H1 (cell line): ENCODE measurements at regions not wholly inside any gene's neighbourhood (a gene's known extent, or its start where the extent isn't known, plus 50 kb on each side); places are given as distances from the start of the nearest gene placed in this dataset.

Source experiments
- CHD1 ChIP-seq: IDR thresholded peaks from 2 replicates; pipeline ENCODE4 v1.6.1; 2012; ENCODE audit warnings: low read depth, low read length, improper control_type of control experiment
- HDAC6 ChIP-seq: IDR thresholded peaks from one replicate; pipeline ENCODE4 v1.7.1; 2012; ENCODE audit warnings: low read depth, mild to moderate bottlenecking, inconsistent platforms, low read length, moderate library complexity
- POLR2A ChIP-seq, 2 experiments: IDR thresholded peaks; 1 replicate in 1 of 2; 2 replicates in 1 of 2; pipeline ENCODE4 v1.6.1; 2011; ENCODE audit warnings: low read depth in 2 of 2, low read length in 2 of 2, mild to moderate bottlenecking in 2 of 2; ENCODE audit errors: control extremely low read depth in 1 of 2
- RBBP5 ChIP-seq: IDR thresholded peaks from 2 replicates; pipeline ENCODE4 v1.7.1; 2012; ENCODE audit warnings: low read depth, mild to moderate bottlenecking, inconsistent platforms, low read length, moderate library complexity, borderline replicate concordance
- SIRT6 ChIP-seq: IDR thresholded peaks from one replicate; pipeline ENCODE4 v1.7.1; 2012; ENCODE audit warnings: low read length, inconsistent platforms
- SUZ12 ChIP-seq: fragments of 200-600 bp; sonication (generic); IDR thresholded peaks from 2 replicates; pipeline ENCODE4 v1.6.1; 2012; ENCODE audit warnings: mild to moderate bottlenecking, inconsistent platforms, low read length, moderate library complexity, mixed read lengths
- ZNF274 ChIP-seq: IDR thresholded peaks from 2 replicates; pipeline ENCODE4 v1.7.0; 2012; ENCODE audit warnings: low read length, borderline replicate concordance; ENCODE audit errors: extremely low read depth
- TF ChIP-seq, protein P1 (sequence below): fragments of 300-600 bp; sonication (generic); IDR thresholded peaks from 2 replicates; pipeline ENCODE4 v1.7.1; 2012; ENCODE audit warnings: low read length, moderate library complexity, mild to moderate bottlenecking, inconsistent platforms; ENCODE audit not compliant: insufficient replicate concordance

DNA sequence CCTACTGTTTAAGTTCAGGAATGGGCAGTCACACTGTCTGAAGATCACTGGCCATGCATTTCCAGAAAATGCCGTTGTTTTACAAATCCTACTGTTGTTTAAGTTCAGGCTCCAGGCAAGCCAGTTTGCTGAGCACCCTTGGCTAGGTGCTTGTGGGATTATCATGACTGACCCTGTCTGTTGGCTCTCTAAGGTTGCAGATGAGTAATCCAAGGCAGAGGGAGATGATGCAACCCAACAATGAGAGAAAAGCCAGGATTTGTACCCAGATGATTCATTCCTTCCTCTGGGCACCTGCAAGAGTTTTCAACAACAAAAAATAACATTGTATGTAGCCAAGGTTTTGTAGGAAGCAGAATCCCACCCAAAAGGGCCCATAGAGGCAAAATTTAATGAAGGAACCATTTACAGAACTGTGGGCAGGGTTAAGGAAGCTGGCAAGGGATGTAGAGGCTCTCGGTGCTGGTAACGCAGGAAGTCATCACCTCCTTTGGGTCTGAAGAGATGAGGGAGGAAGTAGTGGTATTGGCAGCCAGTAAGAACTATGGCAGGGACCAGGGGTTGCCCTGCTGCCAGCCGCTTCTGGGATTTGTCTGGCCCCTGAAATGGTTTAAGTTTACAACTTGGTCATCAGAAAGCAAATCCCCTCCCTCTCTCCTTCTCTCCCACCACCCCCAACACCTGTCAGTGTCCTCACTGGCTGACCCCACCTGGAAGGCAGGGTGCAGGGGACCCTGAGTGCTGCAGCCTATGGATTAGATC, 54.8 kb downstream of the MSX1 start (continued):
- TF ChIP-seq, protein P1, sequence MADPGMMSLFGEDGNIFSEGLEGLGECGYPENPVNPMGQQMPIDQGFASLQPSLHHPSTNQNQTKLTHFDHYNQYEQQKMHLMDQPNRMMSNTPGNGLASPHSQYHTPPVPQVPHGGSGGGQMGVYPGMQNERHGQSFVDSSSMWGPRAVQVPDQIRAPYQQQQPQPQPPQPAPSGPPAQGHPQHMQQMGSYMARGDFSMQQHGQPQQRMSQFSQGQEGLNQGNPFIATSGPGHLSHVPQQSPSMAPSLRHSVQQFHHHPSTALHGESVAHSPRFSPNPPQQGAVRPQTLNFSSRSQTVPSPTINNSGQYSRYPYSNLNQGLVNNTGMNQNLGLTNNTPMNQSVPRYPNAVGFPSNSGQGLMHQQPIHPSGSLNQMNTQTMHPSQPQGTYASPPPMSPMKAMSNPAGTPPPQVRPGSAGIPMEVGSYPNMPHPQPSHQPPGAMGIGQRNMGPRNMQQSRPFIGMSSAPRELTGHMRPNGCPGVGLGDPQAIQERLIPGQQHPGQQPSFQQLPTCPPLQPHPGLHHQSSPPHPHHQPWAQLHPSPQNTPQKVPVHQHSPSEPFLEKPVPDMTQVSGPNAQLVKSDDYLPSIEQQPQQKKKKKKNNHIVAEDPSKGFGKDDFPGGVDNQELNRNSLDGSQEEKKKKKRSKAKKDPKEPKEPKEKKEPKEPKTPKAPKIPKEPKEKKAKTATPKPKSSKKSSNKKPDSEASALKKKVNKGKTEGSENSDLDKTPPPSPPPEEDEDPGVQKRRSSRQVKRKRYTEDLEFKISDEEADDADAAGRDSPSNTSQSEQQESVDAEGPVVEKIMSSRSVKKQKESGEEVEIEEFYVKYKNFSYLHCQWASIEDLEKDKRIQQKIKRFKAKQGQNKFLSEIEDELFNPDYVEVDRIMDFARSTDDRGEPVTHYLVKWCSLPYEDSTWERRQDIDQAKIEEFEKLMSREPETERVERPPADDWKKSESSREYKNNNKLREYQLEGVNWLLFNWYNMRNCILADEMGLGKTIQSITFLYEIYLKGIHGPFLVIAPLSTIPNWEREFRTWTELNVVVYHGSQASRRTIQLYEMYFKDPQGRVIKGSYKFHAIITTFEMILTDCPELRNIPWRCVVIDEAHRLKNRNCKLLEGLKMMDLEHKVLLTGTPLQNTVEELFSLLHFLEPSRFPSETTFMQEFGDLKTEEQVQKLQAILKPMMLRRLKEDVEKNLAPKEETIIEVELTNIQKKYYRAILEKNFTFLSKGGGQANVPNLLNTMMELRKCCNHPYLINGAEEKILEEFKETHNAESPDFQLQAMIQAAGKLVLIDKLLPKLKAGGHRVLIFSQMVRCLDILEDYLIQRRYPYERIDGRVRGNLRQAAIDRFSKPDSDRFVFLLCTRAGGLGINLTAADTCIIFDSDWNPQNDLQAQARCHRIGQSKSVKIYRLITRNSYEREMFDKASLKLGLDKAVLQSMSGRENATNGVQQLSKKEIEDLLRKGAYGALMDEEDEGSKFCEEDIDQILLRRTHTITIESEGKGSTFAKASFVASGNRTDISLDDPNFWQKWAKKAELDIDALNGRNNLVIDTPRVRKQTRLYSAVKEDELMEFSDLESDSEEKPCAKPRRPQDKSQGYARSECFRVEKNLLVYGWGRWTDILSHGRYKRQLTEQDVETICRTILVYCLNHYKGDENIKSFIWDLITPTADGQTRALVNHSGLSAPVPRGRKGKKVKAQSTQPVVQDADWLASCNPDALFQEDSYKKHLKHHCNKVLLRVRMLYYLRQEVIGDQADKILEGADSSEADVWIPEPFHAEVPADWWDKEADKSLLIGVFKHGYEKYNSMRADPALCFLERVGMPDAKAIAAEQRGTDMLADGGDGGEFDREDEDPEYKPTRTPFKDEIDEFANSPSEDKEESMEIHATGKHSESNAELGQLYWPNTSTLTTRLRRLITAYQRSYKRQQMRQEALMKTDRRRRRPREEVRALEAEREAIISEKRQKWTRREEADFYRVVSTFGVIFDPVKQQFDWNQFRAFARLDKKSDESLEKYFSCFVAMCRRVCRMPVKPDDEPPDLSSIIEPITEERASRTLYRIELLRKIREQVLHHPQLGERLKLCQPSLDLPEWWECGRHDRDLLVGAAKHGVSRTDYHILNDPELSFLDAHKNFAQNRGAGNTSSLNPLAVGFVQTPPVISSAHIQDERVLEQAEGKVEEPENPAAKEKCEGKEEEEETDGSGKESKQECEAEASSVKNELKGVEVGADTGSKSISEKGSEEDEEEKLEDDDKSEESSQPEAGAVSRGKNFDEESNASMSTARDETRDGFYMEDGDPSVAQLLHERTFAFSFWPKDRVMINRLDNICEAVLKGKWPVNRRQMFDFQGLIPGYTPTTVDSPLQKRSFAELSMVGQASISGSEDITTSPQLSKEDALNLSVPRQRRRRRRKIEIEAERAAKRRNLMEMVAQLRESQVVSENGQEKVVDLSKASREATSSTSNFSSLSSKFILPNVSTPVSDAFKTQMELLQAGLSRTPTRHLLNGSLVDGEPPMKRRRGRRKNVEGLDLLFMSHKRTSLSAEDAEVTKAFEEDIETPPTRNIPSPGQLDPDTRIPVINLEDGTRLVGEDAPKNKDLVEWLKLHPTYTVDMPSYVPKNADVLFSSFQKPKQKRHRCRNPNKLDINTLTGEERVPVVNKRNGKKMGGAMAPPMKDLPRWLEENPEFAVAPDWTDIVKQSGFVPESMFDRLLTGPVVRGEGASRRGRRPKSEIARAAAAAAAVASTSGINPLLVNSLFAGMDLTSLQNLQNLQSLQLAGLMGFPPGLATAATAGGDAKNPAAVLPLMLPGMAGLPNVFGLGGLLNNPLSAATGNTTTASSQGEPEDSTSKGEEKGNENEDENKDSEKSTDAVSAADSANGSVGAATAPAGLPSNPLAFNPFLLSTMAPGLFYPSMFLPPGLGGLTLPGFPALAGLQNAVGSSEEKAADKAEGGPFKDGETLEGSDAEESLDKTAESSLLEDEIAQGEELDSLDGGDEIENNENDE = no peak
- TF ChIP-seq CHD1 (no peak), RBBP5 (no peak), ZNF274 (no peak), POLR2A (IDR thresholded peaks at IDR 0.05; ENCODE audit: control extremely low read depth in 1 of 2, low read depth in 2 of 2, low read length in 2 of 2) (no peak), HDAC6 (no peak), SIRT6 (no peak), SUZ12 (no peak)
